Lower leg skin (tissue), 4 donors: ENCODE measurements at regions not wholly inside any gene's neighbourhood (a gene's known extent, or its start where the extent isn't known, plus 50 kb on each side); places are given as distances from the start of the nearest gene placed in this dataset.

ENCODE experiments used
- DNase-seq, 2 donors: peaks; one replicate each; pipeline ENCODE4 v3.0.0-alpha.2; 2019; ENCODE audit warnings: low spot score in 2 of 2
- H3K4me3 ChIP-seq: fragments of 200-600 bp; sonication (generic); 2 replicates; pipeline ENCODE4 v1.5.1; 2017; ENCODE audit warnings: mild to moderate bottlenecking, low read depth; ENCODE audit not compliant: poor library complexity, severe bottlenecking
- CTCF ChIP-seq, 3 donors: fragments of 450-650 bp; IDR thresholded peaks; one replicate each; pipeline ENCODE4 v1.5.1; 2016; ENCODE audit warnings: antibody characterized with exemption in 3 of 3, mild to moderate bottlenecking in 3 of 3, moderate library complexity in 2 of 3
- POLR2A ChIP-seq, 2 donors: fragments of 450-650 bp; IDR thresholded peaks; one replicate each; pipeline ENCODE4 v1.6.1; 2016 to 2017; ENCODE audit warnings: antibody characterized with exemption in 2 of 2, mild to moderate bottlenecking in 1 of 2, moderate library complexity in 1 of 2
- WGBS, 2 donors: methylation state at CpG; one replicate each; pipeline ENCODE4 v1.1.5; 2018; 5-methylcytosine and 5-hydroxymethylcytosine counted together
- intact Hi-C: fragments of 100-400 bp; cut with DNase I; formaldehyde crosslinking; loops from one replicate; pipeline ENCODE4 v1.15.0; 2023; ENCODE audit warnings: low total_unique reads

GRCh38 chr6:44051515-44051914 lies 75.7 kb downstream of the MRPL14 start:
- no peak overlapping the region for H3K4me3 ChIP-seq
- intact Hi-C loops = no loop called here
- 33 to 59% methylated on average over 1 to 2 of the region's 3 CpGs for WGBS, 2 donors
- no peak for DNase-seq
- TF ChIP-seq CTCF (IDR thresholded peaks at IDR 0.05) (no peak), POLR2A (IDR thresholded peaks at IDR 0.05) (no peak)

- TF ChIP-seq POLR2A (IDR thresholded peaks at IDR 0.05) = no peak
- no peak for TF ChIP-seq CTCF (IDR thresholded peaks at IDR 0.05)
- intact Hi-C loops = no loop called here
- WGBS, 2 donors = 35 to 43% methylated on average over 6 to 7 of the region's 7 CpGs
- DNase-seq = no peak
- no peak overlapping the region for H3K4me3 ChIP-seq
Measured at GRCh38 chr6:44050872-44051505, 76.3 kb downstream of the MRPL14 start.

GRCh38 chr6:44049989-44050871 lies 77.0 kb downstream of the MRPL14 start:
- 47 to 51% methylated on average over 6 of the region's 6 CpGs for WGBS, 2 donors
- DNase-seq = no peak
- no peak overlapping the region for H3K4me3 ChIP-seq
- TF ChIP-seq CTCF (IDR thresholded peaks at IDR 0.05) (no peak), POLR2A (IDR thresholded peaks at IDR 0.05) (no peak)
- intact Hi-C loops = no loop called here

GRCh38 chr6:44049163-44049988 lies 77.9 kb downstream of the MRPL14 start:
- TF ChIP-seq POLR2A (IDR thresholded peaks at IDR 0.05) = no peak
- no peak for TF ChIP-seq CTCF (IDR thresholded peaks at IDR 0.05)
- no peak overlapping the region for H3K4me3 ChIP-seq
- WGBS, 2 donors = 47 to 53% methylated on average over 6 of the region's 6 CpGs
- no peak for DNase-seq
- intact Hi-C loops = no loop called here

GRCh38 chr6:44048277-44048676 lies 79.0 kb downstream of the MRPL14 start:
- no peak for TF ChIP-seq POLR2A (IDR thresholded peaks at IDR 0.05)
- TF ChIP-seq CTCF (IDR thresholded peaks at IDR 0.05) = no peak
- H3K4me3 ChIP-seq = no peak overlapping the region
- DNase-seq = no peak
- 83 to 95% methylated on average over 5 to 6 of the region's 6 CpGs for WGBS, 2 donors
- intact Hi-C loops = no loop called here
